ENCODE measurements at regions not wholly inside any gene's neighbourhood (a gene's known extent, or its start where the extent isn't known, plus 50 kb on each side); places are given as distances from the start of the nearest gene placed in this dataset.

GRCh38 chr18:30527226-30527625 is 515.3 kb downstream of the DSC3 start:
- no peak for DNase-seq (ENCODE audit: low spot score)

- DNase-seq (ENCODE audit: low spot score), result no peak
Observed at GRCh38 chr18:30522288-30522929, 520.1 kb downstream of the DSC3 start.

- DNase-seq (ENCODE audit: low spot score), result no peak
Observed at GRCh38 chr18:30514059-30514458, 528.5 kb downstream of the DSC3 start.

- DNase-seq (ENCODE audit: low spot score), result no peak
Observed at GRCh38 chr18:30512872-30513271, 529.7 kb downstream of the DSC3 start.

GRCh38 chr18:30510882-30511281 is 531.7 kb downstream of the DSC3 start:
- no peak for DNase-seq (ENCODE audit: low spot score)

- DNase-seq (ENCODE audit: low spot score), result no peak
Observed at GRCh38 chr18:30501594-30501993, 540.9 kb downstream of the DSC3 start.

- no peak for DNase-seq (ENCODE audit: low spot score)
Observed at GRCh38 chr18:30500240-30500945, 542.1 kb downstream of the DSC3 start.

GRCh38 chr18:30499721-30500120 is 542.8 kb downstream of the DSC3 start:
- DNase-seq (ENCODE audit: low spot score), result no peak

- DNase-seq (ENCODE audit: low spot score), result no peak
Observed at GRCh38 chr18:30492552-30493129, 549.9 kb downstream of the DSC3 start.

- no peak for DNase-seq (ENCODE audit: low spot score)
Observed at GRCh38 chr18:30491815-30492551, 550.6 kb downstream of the DSC3 start.

- DNase-seq (ENCODE audit: low spot score), result no peak
Observed at GRCh38 chr18:30489890-30490643, 552.5 kb downstream of the DSC3 start.

GRCh38 chr18:30487962-30488361 is 554.6 kb downstream of the DSC3 start:
- no peak for DNase-seq (ENCODE audit: low spot score)

GRCh38 chr18:30486856-30487255 is 555.7 kb downstream of the DSC3 start:
- DNase-seq (ENCODE audit: low spot score), result no peak

GRCh38 chr18:30485078-30485477 is 557.5 kb downstream of the DSC3 start:
- no peak for DNase-seq (ENCODE audit: low spot score)

- DNase-seq (ENCODE audit: low spot score), result no peak
Observed at GRCh38 chr18:30481871-30482270, 560.7 kb downstream of the DSC3 start.

- no peak for DNase-seq (ENCODE audit: low spot score)
Observed at GRCh38 chr18:30469091-30469490, 573.5 kb downstream of the DSC3 start.

- no peak for DNase-seq (ENCODE audit: low spot score)
Observed at GRCh38 chr18:30465096-30465495, 577.4 kb downstream of the DSC3 start.

- no peak for DNase-seq (ENCODE audit: low spot score)
Observed at GRCh38 chr18:30457156-30457555, 585.4 kb downstream of the DSC3 start.

- no peak for DNase-seq (ENCODE audit: low spot score)
Observed at GRCh38 chr18:30455741-30456140, 586.8 kb downstream of the DSC3 start.

GRCh38 chr18:30454920-30455319 is 587.6 kb downstream of the DSC3 start:
- no peak for DNase-seq (ENCODE audit: low spot score)

GRCh38 chr18:30451981-30452380 is 590.6 kb downstream of the DSC3 start:
- no peak for DNase-seq (ENCODE audit: low spot score)

- DNase-seq (ENCODE audit: low spot score), result no peak
Observed at GRCh38 chr18:30450927-30451326, 591.6 kb downstream of the DSC3 start.
